ENCODE measurements at regions not wholly inside any gene's neighbourhood (a gene's known extent, or its start where the extent isn't known, plus 50 kb on each side); places are given as distances from the start of the nearest gene placed in this dataset.

- no peak for TF ChIP-seq POLR2A (IDR thresholded peaks at IDR 0.05; ENCODE audit: control extremely low read depth in 1 of 2, low read depth in 2 of 2, low read length in 2 of 2)
- TF ChIP-seq KDM1A (IDR thresholded peaks at IDR 0.05; ENCODE audit: borderline replicate concordance, low read length): no peak
- no peak for TF ChIP-seq EZH2 (IDR thresholded peaks at IDR 0.05; ENCODE audit: low read depth, low read length, severe bottlenecking)
- no peak for TF ChIP-seq TAF1 (IDR thresholded peaks at IDR 0.05; ENCODE audit: low read depth, low read length)
- no peak for TF ChIP-seq CEBPB (IDR thresholded peaks at IDR 0.05; ENCODE audit: low read depth, low read length)
- no peak for TF ChIP-seq RXRA (IDR thresholded peaks at IDR 0.05; ENCODE audit: insufficient read depth, low read depth, low read length)
- no peak for TF ChIP-seq CTCF (IDR thresholded peaks at IDR 0.05; ENCODE audit: control extremely low read depth in 1 of 3, insufficient read depth in 1 of 3, low read depth in 1 of 3, low read length in 3 of 3)
- TF ChIP-seq POLR2AphosphoS5 (IDR thresholded peaks at IDR 0.05; ENCODE audit: low read depth, low read length): no peak
- no peak for TF ChIP-seq EGR1 (IDR thresholded peaks at IDR 0.05; ENCODE audit: borderline replicate concordance, low read depth, low read length)
- no peak for TF ChIP-seq SIN3A (conservative IDR thresholded peaks at IDR 0.05 in 1 of 2, IDR thresholded peaks at IDR 0.05 in 1 of 2; ENCODE audit: low read depth in 1 of 2, low read length in 2 of 2)
- TF ChIP-seq EP300 (IDR thresholded peaks at IDR 0.05; ENCODE audit: borderline replicate concordance in 1 of 2, low read depth in 2 of 2, low read length in 2 of 2): no peak
- no peak for TF ChIP-seq SP4 (IDR thresholded peaks at IDR 0.05; ENCODE audit: low read length)
Observed at GRCh38 chr1:8219530-8219929, 98.4 kb upstream of the SLC45A1 start.

All from H1 (cell line).